ENCODE measurements at regions not wholly inside any gene's neighbourhood (a gene's known extent, or its start where the extent isn't known, plus 50 kb on each side); places are given as distances from the start of the nearest gene placed in this dataset.
"Not testable (repeated sequence)": the region's sequence is repeated elsewhere in the genome, so short reads cannot be mapped to it uniquely, and the experiment has no call there.

DNA sequence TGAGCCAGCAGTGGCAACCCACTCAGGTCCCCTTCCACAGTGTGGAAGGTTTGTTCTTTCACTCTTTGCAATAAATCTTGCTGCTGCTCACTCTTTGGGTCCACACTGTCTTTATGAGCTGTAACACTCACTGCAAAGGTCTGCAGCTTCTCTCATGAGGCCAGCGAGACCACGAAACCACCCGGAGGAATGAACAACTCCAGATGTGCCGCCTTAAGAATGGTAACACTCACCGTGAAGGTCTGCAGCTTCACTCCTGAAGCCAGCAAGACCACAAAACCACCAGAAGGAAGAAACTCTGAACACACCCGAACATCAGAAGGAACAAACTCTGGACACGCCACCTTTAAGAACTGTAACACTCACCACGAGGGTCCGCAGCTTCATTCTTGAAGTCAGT is 174.9 kb downstream of the ADAM29 start:
- not testable (repeated sequence) for TF ChIP-seq ZNF8 (CRISPR knock-in tag; IDR thresholded peaks at IDR 0.05); CSDC2 (CRISPR knock-in tag; IDR thresholded peaks at IDR 0.05); ISL1 (CRISPR knock-in tag; IDR thresholded peaks at IDR 0.05); ZNF565 (CRISPR knock-in tag; conservative IDR thresholded peaks at IDR 0.05; ENCODE audit: low read depth); PATZ1 (CRISPR knock-in tag; IDR thresholded peaks at IDR 0.05; ENCODE audit: borderline replicate concordance); CREB5 (CRISPR knock-in tag; IDR thresholded peaks at IDR 0.05; ENCODE audit: low read depth); SNAI2 (CRISPR knock-in tag; IDR thresholded peaks at IDR 0.05); ZFP30 (CRISPR knock-in tag; IDR thresholded peaks at IDR 0.05); ZC3H10 (CRISPR knock-in tag; IDR thresholded peaks at IDR 0.05); TOX (CRISPR knock-in tag; IDR thresholded peaks at IDR 0.05; ENCODE audit: borderline replicate concordance)
- TF ChIP-seq, protein P1, sequence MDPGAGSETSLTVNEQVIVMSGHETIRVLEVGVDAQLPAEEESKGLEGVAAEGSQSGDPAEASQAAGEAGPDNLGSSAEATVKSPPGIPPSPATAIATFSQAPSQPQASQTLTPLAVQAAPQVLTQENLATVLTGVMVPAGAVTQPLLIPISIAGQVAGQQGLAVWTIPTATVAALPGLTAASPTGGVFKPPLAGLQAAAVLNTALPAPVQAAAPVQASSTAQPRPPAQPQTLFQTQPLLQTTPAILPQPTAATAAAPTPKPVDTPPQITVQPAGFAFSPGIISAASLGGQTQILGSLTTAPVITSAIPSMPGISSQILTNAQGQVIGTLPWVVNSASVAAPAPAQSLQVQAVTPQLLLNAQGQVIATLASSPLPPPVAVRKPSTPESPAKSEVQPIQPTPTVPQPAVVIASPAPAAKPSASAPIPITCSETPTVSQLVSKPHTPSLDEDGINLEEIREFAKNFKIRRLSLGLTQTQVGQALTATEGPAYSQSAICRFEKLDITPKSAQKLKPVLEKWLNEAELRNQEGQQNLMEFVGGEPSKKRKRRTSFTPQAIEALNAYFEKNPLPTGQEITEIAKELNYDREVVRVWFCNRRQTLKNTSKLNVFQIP (CRISPR knock-in tag; IDR thresholded peaks at IDR 0.05; ENCODE audit: borderline replicate concordance, low read depth): not testable (repeated sequence)
